ENCODE measurements at regions not wholly inside any gene's neighbourhood (a gene's known extent, or its start where the extent isn't known, plus 50 kb on each side); places are given as distances from the start of the nearest gene placed in this dataset.

- WGBS, 2 donors, result 75 to 90% methylated on average over 1 of the region's 1 CpG
- peaks cover 0 to 27% (median 0%) of the 10 kb centered on the region in 5 donors for H3K4me1 ChIP-seq (ENCODE audit: control insufficient read depth in 5 of 5, insufficient read depth in 5 of 5, low read length in 5 of 5)
- ATAC-seq (ENCODE audit: insufficient read depth, low FRiP score), result no peak
- no peak for TF ChIP-seq CTCF (IDR thresholded peaks at IDR 0.05; ENCODE audit: control extremely low read depth, extremely low read depth)
- no peaks in the 10 kb centered on the region for H3K9me3 ChIP-seq (ENCODE audit: control insufficient read depth in 4 of 4, insufficient read depth in 3 of 4, low read length in 3 of 4)
- no peaks in the 10 kb centered on the region for H3K36me3 ChIP-seq (ENCODE audit: control insufficient read depth in 4 of 4, insufficient read depth in 4 of 4, low read length in 4 of 4)
- no peaks in the 10 kb centered on the region for H3K27me3 ChIP-seq (ENCODE audit: control insufficient read depth in 3 of 3, insufficient read depth in 3 of 3, low read length in 2 of 3)
- no peak overlapping the region for H3K4me3 ChIP-seq
- peak in 2 of 3 donors; percentile 86 to 87 for DNase-seq
- no peak overlapping the region for H3K27ac ChIP-seq (ENCODE audit: low read depth in 1 of 2, low read length in 1 of 2)
- H3K9ac ChIP-seq (ENCODE audit: insufficient read depth in 1 of 2, low read length in 2 of 2), result no peak overlapping the region
Measured at GRCh38 chr9:13746876-13747275, 467.4 kb upstream of the MPDZ start.

- H3K9me3 ChIP-seq (ENCODE audit: control insufficient read depth in 4 of 4, insufficient read depth in 3 of 4, low read length in 3 of 4), result no peaks in the 10 kb centered on the region
- ATAC-seq (ENCODE audit: insufficient read depth, low FRiP score) (no peak), DNase-seq (peak; percentile 48 to 66 (median 64))
- no peaks in the 10 kb centered on the region for H3K27me3 ChIP-seq (ENCODE audit: control insufficient read depth in 3 of 3, insufficient read depth in 3 of 3, low read length in 2 of 3)
- no peak overlapping the region for H3K4me3 ChIP-seq
- no peaks in the 10 kb centered on the region for H3K36me3 ChIP-seq (ENCODE audit: control insufficient read depth in 4 of 4, insufficient read depth in 4 of 4, low read length in 4 of 4)
- WGBS, 2 donors, result 82 to 86% methylated on average over 16 of the region's 16 CpGs
- no peak for TF ChIP-seq CTCF (IDR thresholded peaks at IDR 0.05; ENCODE audit: control extremely low read depth, extremely low read depth)
- H3K27ac ChIP-seq (ENCODE audit: low read depth in 1 of 2, low read length in 1 of 2), result no peak overlapping the region
- peaks cover 0 to 27% (median 0%) of the 10 kb centered on the region in 5 donors for H3K4me1 ChIP-seq (ENCODE audit: control insufficient read depth in 5 of 5, insufficient read depth in 5 of 5, low read length in 5 of 5)
- H3K9ac ChIP-seq (ENCODE audit: insufficient read depth in 1 of 2, low read length in 2 of 2), result peak overlapping the region in 1 of 2 donors; percentile 42
Measured at GRCh38 chr9:13744261-13744901, 464.9 kb upstream of the MPDZ start.

GRCh38 chr9:13737885-13738284, 458.4 kb upstream of the MPDZ start:
- H3K27me3 ChIP-seq (ENCODE audit: control insufficient read depth in 3 of 3, insufficient read depth in 3 of 3, low read length in 2 of 3), result no peaks in the 10 kb centered on the region
- DNase-seq (no peak), ATAC-seq (ENCODE audit: insufficient read depth, low FRiP score) (no peak)
- H3K4me3 ChIP-seq, result no peak overlapping the region
- no peaks in the 10 kb centered on the region for H3K9me3 ChIP-seq (ENCODE audit: control insufficient read depth in 4 of 4, insufficient read depth in 3 of 4, low read length in 3 of 4)
- no peaks in the 10 kb centered on the region for H3K36me3 ChIP-seq (ENCODE audit: control insufficient read depth in 4 of 4, insufficient read depth in 4 of 4, low read length in 4 of 4)
- no peak overlapping the region for H3K27ac ChIP-seq (ENCODE audit: low read depth in 1 of 2, low read length in 1 of 2)
- TF ChIP-seq CTCF (IDR thresholded peaks at IDR 0.05; ENCODE audit: control extremely low read depth, extremely low read depth), result no peak
- H3K9ac ChIP-seq (ENCODE audit: insufficient read depth in 1 of 2, low read length in 2 of 2), result no peak overlapping the region
- no peaks in the 10 kb centered on the region for H3K4me1 ChIP-seq (ENCODE audit: control insufficient read depth in 5 of 5, insufficient read depth in 5 of 5, low read length in 5 of 5)

GRCh38 chr9:13735181-13735580, 455.7 kb upstream of the MPDZ start:
- no peak for ATAC-seq (ENCODE audit: insufficient read depth, low FRiP score)
- WGBS, 2 donors, result 83 to 88% methylated on average over 5 of the region's 5 CpGs
- Histone ChIP-seq H3K9me3 (ENCODE audit: control insufficient read depth in 4 of 4, insufficient read depth in 3 of 4, low read length in 3 of 4) (no peaks in the 10 kb centered on the region), H3K9ac (ENCODE audit: insufficient read depth in 1 of 2, low read length in 2 of 2) (no peak overlapping the region), H3K27me3 (ENCODE audit: control insufficient read depth in 3 of 3, insufficient read depth in 3 of 3, low read length in 2 of 3) (no peaks in the 10 kb centered on the region), H3K4me1 (ENCODE audit: control insufficient read depth in 5 of 5, insufficient read depth in 5 of 5, low read length in 5 of 5) (no peaks in the 10 kb centered on the region), H3K36me3 (ENCODE audit: control insufficient read depth in 4 of 4, insufficient read depth in 4 of 4, low read length in 4 of 4) (no peaks in the 10 kb centered on the region), H3K4me3 (no peak overlapping the region), H3K27ac (ENCODE audit: low read depth in 1 of 2, low read length in 1 of 2) (no peak overlapping the region)
- no peak for DNase-seq
- TF ChIP-seq CTCF (IDR thresholded peaks at IDR 0.05; ENCODE audit: control extremely low read depth, extremely low read depth), result no peak
